ENCODE measurements at regions not wholly inside any gene's neighbourhood (a gene's known extent, or its start where the extent isn't known, plus 50 kb on each side); places are given as distances from the start of the nearest gene placed in this dataset.

- H3K4me3 ChIP-seq (ENCODE audit: low read length), result no peak overlapping the region
- no peak for DNase-seq (ENCODE audit: low read depth)
- no peak for TF ChIP-seq CTCF (conservative IDR thresholded peaks at IDR 0.05; ENCODE audit: low read depth, low read length)
Measured at GRCh38 chr3:23663661-23664186, 142.0 kb upstream of the UBE2E1 start.

GRCh38 chr3:23664459-23664858, 141.3 kb upstream of the UBE2E1 start:
- no peak for DNase-seq (ENCODE audit: low read depth)
- no peak overlapping the region for H3K4me3 ChIP-seq (ENCODE audit: low read length)

DNA sequence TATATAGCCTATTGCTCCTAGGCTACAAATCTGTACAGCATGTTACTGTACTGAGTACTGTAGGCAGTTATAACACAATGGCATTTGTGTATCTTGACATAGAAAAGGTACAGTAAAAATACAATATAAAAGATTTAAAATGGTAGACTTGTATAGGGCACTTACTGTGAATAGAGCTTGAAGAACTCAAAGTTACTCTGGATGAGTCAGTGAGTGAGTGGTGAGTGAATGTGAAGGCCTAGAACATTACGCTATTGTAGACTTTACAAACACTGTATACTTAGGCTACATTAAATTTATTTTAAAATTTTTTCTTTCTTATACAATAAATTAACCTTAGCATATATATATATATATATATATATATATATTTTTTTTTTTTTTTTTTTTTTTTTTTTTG, 140.0 kb upstream of the UBE2E1 start:
- TF ChIP-seq CTCF (conservative IDR thresholded peaks at IDR 0.05; ENCODE audit: low read depth, low read length), result no peak

More at GRCh38 chr3:23664459-23664858, 141.3 kb upstream of the UBE2E1 start:
- TF ChIP-seq CTCF (conservative IDR thresholded peaks at IDR 0.05; ENCODE audit: low read depth, low read length), result no peak

GRCh38 chr3:23666818-23667217, 138.9 kb upstream of the UBE2E1 start:
- no peak for DNase-seq (ENCODE audit: low read depth)
- TF ChIP-seq CTCF (conservative IDR thresholded peaks at IDR 0.05; ENCODE audit: low read depth, low read length), result no peak
- H3K4me3 ChIP-seq (ENCODE audit: low read length), result no peak overlapping the region

More for the DNA sequence above, 140.0 kb upstream of the UBE2E1 start:
- no peak for DNase-seq (ENCODE audit: low read depth)
- H3K4me3 ChIP-seq (ENCODE audit: low read length), result no peak overlapping the region

GRCh38 chr3:23667536-23668429, 138.0 kb upstream of the UBE2E1 start:
- no peak for DNase-seq (ENCODE audit: low read depth)
- no peak overlapping the region for H3K4me3 ChIP-seq (ENCODE audit: low read length)
- no peak for TF ChIP-seq CTCF (conservative IDR thresholded peaks at IDR 0.05; ENCODE audit: low read depth, low read length)

- peak; percentile 78 for DNase-seq (ENCODE audit: low read depth)
- H3K4me3 ChIP-seq (ENCODE audit: low read length), result no peak overlapping the region
- no peak for TF ChIP-seq CTCF (conservative IDR thresholded peaks at IDR 0.05; ENCODE audit: low read depth, low read length)
Measured at GRCh38 chr3:23668430-23668904, 137.3 kb upstream of the UBE2E1 start.

Data from retinal pigment epithelial cell (primary cell).